ENCODE measurements at regions not wholly inside any gene's neighbourhood (a gene's known extent, or its start where the extent isn't known, plus 50 kb on each side); places are given as distances from the start of the nearest gene placed in this dataset.

- TF ChIP-seq CTCF (IDR thresholded peaks at IDR 0.05), result no peak
- no peak for TF ChIP-seq POLR2A (IDR thresholded peaks at IDR 0.05)
Observed at GRCh38 chr9:13032585-13032984, 246.9 kb downstream of the MPDZ start.
